C4-2B (cell line): ENCODE measurements at regions not wholly inside any gene's neighbourhood (a gene's known extent, or its start where the extent isn't known, plus 50 kb on each side); places are given as distances from the start of the nearest gene placed in this dataset.

Experiments
- H3K27ac ChIP-seq: fragments of 450-650 bp; 2 replicates; pipeline ENCODE4 v1.5.1; 2017
- ZFX ChIP-seq: fragments of 450-650 bp; IDR thresholded peaks from 2 replicates; pipeline ENCODE4 v1.6.1; 2017
- TF ChIP-seq, protein P1 (sequence below): fragments of 450-650 bp; conservative IDR thresholded peaks from 2 replicates; pipeline ENCODE4 v1.5.1; 2017; ENCODE audit warnings: mild to moderate bottlenecking

DNA sequence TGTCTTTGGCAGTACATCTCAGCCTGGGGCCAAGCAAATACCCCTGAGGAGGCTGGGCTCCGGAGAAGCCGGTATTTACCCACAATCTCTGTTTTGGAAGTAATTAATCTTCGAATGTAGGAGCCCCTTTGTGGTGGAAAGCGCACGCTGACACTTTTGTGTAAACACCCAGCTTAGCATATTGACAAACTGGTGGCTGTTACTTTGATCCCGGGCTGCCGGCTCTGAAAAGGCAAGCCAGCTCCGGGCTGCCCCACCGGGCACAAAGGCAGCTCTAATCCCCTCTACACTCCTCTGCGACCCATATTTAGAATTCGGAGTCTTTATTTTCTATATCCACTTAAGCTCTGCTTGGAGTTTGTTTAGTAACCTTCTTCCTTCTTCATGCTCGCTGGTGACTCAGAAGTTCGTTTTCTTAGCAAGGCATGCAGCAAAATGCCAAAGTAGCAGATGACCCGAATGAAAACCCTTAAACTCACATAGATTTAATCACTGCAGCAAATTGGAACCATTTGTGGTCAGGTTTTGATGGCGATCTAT lies 144.0 kb upstream of the IRX3 start:
- peak overlapping the region; percentile 72 for H3K27ac ChIP-seq

DNA sequence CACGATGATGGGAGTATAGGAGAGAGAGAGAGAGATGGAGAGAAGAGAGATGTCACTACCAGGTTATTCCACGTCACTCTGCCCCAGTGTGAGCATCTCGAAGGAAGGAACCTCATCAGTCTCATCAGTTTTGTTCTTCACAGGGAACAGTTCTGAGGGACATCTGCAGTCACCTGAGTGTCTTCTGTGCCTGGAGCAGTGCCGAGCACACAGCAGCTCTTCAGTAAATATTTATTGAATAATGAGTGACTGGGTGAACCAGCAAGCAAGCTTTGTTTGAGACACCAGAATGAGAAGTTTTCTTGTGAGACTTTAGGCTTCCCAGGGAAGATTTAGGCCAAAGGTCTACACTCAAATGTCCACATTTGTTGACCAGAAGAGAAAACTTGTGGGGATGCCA lies 142.4 kb upstream of the IRX3 start:
- no peak for TF ChIP-seq ZFX

More for the DNA sequence above, 144.0 kb upstream of the IRX3 start:
- TF ChIP-seq, protein P1, sequence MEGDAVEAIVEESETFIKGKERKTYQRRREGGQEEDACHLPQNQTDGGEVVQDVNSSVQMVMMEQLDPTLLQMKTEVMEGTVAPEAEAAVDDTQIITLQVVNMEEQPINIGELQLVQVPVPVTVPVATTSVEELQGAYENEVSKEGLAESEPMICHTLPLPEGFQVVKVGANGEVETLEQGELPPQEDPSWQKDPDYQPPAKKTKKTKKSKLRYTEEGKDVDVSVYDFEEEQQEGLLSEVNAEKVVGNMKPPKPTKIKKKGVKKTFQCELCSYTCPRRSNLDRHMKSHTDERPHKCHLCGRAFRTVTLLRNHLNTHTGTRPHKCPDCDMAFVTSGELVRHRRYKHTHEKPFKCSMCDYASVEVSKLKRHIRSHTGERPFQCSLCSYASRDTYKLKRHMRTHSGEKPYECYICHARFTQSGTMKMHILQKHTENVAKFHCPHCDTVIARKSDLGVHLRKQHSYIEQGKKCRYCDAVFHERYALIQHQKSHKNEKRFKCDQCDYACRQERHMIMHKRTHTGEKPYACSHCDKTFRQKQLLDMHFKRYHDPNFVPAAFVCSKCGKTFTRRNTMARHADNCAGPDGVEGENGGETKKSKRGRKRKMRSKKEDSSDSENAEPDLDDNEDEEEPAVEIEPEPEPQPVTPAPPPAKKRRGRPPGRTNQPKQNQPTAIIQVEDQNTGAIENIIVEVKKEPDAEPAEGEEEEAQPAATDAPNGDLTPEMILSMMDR, result no peak
- no peak for TF ChIP-seq ZFX

DNA sequence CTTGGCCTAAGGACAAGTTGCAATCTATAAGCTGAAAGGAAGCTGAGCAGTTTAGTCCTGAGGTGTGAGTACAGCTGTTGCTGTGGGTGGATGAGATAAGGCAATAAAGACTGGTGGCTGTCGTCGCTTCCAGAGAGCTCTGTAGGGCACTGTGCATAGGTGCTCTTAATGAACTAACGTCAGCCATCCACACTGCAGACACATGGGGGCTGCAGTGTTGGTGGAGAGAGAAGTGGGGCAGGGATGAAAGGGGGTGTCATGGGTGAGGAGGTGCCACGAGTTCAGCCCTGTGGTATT lies 139.9 kb upstream of the IRX3 start:
- no peak for TF ChIP-seq ZFX
- TF ChIP-seq, protein P1, result no peak
- peak overlapping the region; percentile 91 for H3K27ac ChIP-seq

More for the DNA sequence above, 142.4 kb upstream of the IRX3 start:
- H3K27ac ChIP-seq, result peak overlapping the region; percentile 72

DNA sequence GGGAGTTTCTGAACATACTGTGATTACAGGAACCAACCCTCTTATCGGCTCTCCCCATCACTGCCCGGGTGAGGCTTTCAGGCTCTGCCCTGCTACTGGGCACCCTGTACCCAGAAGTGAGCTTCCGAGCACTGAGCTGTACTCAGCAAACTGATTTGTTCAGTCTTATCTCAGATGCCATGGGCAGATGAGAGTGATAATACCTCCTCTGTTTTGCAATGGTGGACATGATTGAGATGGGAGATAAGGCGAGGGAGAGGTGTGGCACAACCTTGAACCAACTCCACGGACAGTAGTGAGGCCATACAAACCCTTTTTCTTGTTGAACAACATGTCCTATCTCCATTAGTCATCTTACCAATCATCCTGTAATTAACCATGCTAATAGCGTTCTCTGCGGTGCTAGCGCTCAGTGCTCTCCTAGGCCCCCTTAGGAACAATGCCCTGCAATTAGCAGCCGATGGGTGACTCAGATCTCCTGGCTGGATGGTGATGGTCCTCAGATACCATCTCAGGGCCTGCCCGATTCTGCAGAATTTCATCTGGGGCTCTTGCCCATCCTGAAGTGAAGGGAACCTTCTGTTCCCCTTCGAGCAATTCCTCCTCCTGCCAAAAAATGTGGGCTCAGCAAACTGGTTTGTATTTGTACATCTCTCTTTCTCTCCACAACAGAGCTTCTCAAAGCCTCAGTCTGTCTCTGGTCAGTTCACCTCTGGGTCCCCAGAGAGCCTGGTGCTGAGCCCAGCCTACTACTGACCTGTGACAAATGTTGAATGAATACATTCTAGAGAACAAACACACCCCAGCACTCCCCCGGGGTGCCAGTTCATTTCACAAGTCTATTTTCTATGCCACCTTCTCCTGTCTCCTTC lies 139.3 kb upstream of the IRX3 start:
- H3K27ac ChIP-seq, result peak overlapping the region; percentile 91
- TF ChIP-seq ZFX, result no peak
- TF ChIP-seq, protein P1, result no peak

DNA sequence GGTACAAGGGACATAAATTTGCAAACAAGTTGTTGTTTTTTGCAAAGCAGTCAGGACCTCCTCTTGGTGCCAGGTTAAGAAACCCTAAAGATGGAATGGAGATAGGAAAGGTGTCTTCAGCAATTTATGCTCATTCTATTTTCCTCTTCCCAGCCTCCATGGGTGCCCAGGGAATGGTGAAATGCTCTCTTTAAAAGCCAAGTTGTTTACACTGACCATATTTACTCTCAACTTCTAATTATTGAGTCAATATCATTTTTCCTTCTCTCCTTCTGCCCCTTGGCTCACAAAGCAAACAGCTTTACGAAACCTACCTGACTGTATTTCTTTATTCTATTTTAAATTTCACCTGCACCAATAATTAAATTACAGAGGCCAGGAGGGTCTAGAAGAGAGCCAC lies 138.5 kb upstream of the IRX3 start:
- TF ChIP-seq ZFX, result no peak
- TF ChIP-seq, protein P1, result no peak
- peak overlapping the region; percentile 91; the same call in 1 of the 2 replicates for H3K27ac ChIP-seq

DNA sequence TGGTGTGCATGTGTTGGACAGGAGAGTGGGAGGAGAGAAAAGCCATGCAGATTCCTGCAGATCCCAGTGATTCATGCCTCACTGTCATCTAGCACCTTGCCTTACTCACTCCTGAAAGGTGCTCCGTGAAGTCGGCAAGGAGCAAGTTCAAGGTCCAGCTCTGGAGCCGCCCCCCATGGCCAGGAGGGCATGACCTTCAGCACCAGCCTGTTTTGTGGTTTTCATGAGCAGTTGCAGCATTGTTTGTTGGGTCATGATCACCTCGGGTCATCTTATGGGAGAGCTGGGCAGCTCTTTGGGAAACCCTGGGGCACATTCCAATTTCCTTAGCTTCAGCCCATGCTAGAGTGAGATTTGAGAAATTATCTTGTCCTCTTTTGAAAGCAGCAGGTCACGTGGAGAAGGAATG lies 137.5 kb upstream of the IRX3 start:
- peak overlapping the region; percentile 91 for H3K27ac ChIP-seq
- no peak for TF ChIP-seq ZFX
- TF ChIP-seq, protein P1, result no peak

DNA sequence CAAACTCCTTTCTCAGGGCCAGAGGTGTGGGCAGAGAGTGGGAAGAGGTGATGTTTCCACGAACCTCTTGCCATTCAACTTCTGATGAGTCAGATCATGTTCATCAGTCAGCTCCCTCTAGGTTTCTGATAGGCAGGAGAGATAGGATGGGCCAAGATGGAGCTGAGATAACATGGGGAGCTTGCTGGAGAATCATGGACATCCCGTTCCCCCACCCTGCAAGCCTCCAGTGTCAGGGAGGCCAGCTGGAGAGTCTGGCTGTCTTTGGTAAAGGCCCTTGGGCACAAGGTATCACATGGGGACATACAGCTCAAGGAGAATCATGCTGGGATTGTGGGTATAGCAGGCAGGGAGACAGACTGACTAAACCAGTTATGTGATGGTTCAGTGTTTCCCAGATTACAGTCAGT lies 136.0 kb upstream of the IRX3 start:
- H3K27ac ChIP-seq, result peak overlapping the region; percentile 77
- TF ChIP-seq ZFX, result no peak
- TF ChIP-seq, protein P1, result no peak

DNA sequence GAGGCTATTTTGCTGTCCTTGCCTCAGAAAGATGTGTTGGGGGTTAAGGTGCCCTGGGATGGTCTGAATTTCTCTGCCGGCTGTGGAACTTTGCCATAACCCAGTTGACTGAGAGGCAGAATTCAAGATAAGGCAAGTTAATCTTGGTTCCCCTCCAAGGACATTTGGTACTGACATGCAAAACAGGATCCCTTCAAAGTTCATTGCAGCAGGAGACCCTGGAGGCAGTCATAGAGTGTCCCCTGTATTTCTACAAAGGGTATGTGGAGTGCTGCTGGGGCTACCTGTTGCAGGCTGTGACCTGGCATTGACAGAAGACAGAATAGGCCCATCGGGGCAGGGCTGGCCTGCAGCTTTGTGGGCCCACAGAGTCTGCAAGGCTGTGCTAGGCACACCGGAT lies 135.6 kb upstream of the IRX3 start:
- TF ChIP-seq, protein P1, result no peak
- TF ChIP-seq ZFX, result no peak

More for the DNA sequence above, 135.6 kb upstream of the IRX3 start:
- peak overlapping the region; percentile 77 for H3K27ac ChIP-seq
